A673 (cell line): ENCODE measurements at regions not wholly inside any gene's neighbourhood (a gene's known extent, or its start where the extent isn't known, plus 50 kb on each side); places are given as distances from the start of the nearest gene placed in this dataset.
"Not testable (repeated sequence)": the region's sequence is repeated elsewhere in the genome, so short reads cannot be mapped to it uniquely, and the experiment has no call there.

Experiments used
- BruUV-seq: library from RNA; stranded (reverse); fragments of 400-500 nt; replicated peaks from 2 replicates; lab custom pipeline; 2021; lab: Mats Ljungman, UMichigan
- CTCF ChIA-PET: fragments of 300-600 bp; sonication (Branson Sonifier 250); formaldehyde crosslinking; loops from one replicate; lab custom pipeline; 2022; ENCODE audit warnings: antibody characterized with exemption; lab: Charles Lee
- POLR2A ChIA-PET: fragments of 300-600 bp; sonication (Branson Sonifier 250); formaldehyde crosslinking; loops from one replicate; lab custom pipeline; 2022; ENCODE audit warnings: antibody characterized with exemption; ENCODE audit not compliant: low non-redundant PET; lab: Charles Lee
- DNase-seq: peaks from one replicate; pipeline ENCODE4 v3.0.0-alpha.2; 2015; ENCODE audit warnings: low spot score
- H3K27ac ChIP-seq: fragments of 200-600 bp; sonication (generic); 2 replicates; pipeline ENCODE4 v1.5.1; 2016; ENCODE audit warnings: mixed run types, low read depth, mild to moderate bottlenecking, mixed read lengths, antibody characterized with exemption, low read length; ENCODE audit not compliant: poor library complexity, severe bottlenecking
- H3K27me3 ChIP-seq: fragments of 200-600 bp; sonication (generic); replicated peaks from 2 replicates; pipeline ENCODE4 v1.6.1; 2017; ENCODE audit warnings: mixed run types, low read depth, mild to moderate bottlenecking, mixed read lengths, antibody characterized with exemption, low read length; ENCODE audit not compliant: insufficient read depth, poor library complexity
- H3K36me3 ChIP-seq: fragments of 200-600 bp; sonication (generic); 2 replicates; pipeline ENCODE4 v1.6.1; 2016; ENCODE audit warnings: mixed run types, mild to moderate bottlenecking, mixed read lengths, antibody characterized with exemption, low read length; ENCODE audit not compliant: insufficient read depth, poor library complexity, severe bottlenecking
- H3K4me1 ChIP-seq: fragments of 200-600 bp; sonication (generic); 2 replicates; pipeline ENCODE4 v1.6.1; 2017; ENCODE audit warnings: mixed run types, mild to moderate bottlenecking, mixed read lengths, antibody characterized with exemption, low read length; ENCODE audit not compliant: insufficient read depth, poor library complexity, severe bottlenecking
- H3K4me3 ChIP-seq: fragments of 200-600 bp; sonication (generic); 2 replicates; pipeline ENCODE4 v1.5.1; 2016; ENCODE audit warnings: low read depth, mixed run types, mild to moderate bottlenecking, mixed read lengths, low read length; ENCODE audit not compliant: poor library complexity, severe bottlenecking
- H3K9me3 ChIP-seq: fragments of 200-600 bp; sonication (generic); 2 replicates; pipeline ENCODE4 v1.6.1; 2016; ENCODE audit warnings: mixed run types, low read depth, mild to moderate bottlenecking, mixed read lengths, antibody characterized with exemption, low read length; ENCODE audit not compliant: poor library complexity, severe bottlenecking
- EZH2 ChIP-seq: fragments of 200-600 bp; sonication (generic); IDR thresholded peaks from 2 replicates; pipeline ENCODE4 v1.6.1; 2017; ENCODE audit warnings: borderline replicate concordance, low read depth, mild to moderate bottlenecking, mixed read lengths, antibody characterized with exemption, low read length; ENCODE audit not compliant: poor library complexity, severe bottlenecking
- intact Hi-C: fragments of 100-400 bp; cut with micrococcal nuclease; formaldehyde crosslinking; loops from one replicate; pipeline ENCODE4 v1.10.0; 2022; ENCODE audit not compliant: unreplicated experiment
- TF ChIP-seq, protein P1 (sequence below): fragments of 300-800, 200-600 bp; sonication (generic); conservative IDR thresholded peaks from 2 replicates; pipeline ENCODE4 v1.5.1; 2017; ENCODE audit warnings: low read depth, mild to moderate bottlenecking, antibody characterized with exemption, low read length, moderate library complexity, mixed read lengths

DNA sequence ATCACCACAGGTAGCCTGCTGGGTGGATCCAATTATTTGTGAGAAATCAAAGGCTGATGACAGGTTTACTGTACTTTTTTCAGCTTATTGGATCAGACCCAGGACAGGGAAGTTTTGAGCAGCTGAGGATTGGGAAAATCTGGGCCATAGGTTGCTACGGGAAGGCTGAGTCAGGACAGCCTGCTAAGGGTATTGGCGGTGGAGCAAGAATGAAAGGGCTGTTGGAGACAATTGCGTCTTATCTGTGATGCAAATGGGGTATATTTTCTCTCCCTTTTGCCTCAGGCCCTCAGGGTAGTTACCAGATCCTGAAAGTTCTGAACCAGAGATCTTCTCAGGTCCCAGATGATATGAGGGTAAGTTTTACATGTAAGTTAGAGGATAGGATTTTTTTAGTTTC lies 317.7 kb downstream of the EDEM1 start:
- H3K27me3 ChIP-seq: no peaks in the 10 kb centered on the region
- no peaks in the 10 kb centered on the region for H3K4me1 ChIP-seq
- no peak for TF ChIP-seq EZH2
- TF ChIP-seq, protein P1, sequence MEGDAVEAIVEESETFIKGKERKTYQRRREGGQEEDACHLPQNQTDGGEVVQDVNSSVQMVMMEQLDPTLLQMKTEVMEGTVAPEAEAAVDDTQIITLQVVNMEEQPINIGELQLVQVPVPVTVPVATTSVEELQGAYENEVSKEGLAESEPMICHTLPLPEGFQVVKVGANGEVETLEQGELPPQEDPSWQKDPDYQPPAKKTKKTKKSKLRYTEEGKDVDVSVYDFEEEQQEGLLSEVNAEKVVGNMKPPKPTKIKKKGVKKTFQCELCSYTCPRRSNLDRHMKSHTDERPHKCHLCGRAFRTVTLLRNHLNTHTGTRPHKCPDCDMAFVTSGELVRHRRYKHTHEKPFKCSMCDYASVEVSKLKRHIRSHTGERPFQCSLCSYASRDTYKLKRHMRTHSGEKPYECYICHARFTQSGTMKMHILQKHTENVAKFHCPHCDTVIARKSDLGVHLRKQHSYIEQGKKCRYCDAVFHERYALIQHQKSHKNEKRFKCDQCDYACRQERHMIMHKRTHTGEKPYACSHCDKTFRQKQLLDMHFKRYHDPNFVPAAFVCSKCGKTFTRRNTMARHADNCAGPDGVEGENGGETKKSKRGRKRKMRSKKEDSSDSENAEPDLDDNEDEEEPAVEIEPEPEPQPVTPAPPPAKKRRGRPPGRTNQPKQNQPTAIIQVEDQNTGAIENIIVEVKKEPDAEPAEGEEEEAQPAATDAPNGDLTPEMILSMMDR: no peak
- H3K36me3 ChIP-seq: no peaks in the 10 kb centered on the region
- ChIA-PET CTCF (no interaction called here), POLR2A (no interaction called here)
- no peak for DNase-seq
- no peak overlapping the region for H3K4me3 ChIP-seq
- no TSS peak for BruUV-seq
- intact Hi-C loops: no loop called here
- no peaks in the 10 kb centered on the region for H3K9me3 ChIP-seq
- no peak overlapping the region for H3K27ac ChIP-seq

DNA sequence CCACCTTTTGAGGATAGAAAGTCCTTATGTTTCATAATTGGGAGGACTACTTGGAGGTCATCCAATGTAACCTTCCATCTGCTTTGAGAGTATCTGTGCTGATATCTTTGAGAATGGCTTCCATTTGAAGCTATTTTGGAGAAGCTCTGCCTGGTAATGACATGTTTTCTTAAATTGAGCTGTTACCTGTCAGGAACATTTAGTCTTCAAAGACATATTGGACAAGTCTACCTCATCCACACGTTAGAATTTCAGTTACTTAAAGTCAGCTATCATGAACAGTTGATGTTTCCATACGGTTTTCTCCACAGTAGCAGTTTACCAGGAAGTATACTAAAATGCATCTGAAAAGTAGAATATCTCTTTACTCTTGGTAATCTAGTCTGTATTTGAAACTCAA lies 318.5 kb downstream of the EDEM1 start:
- no TSS peak for BruUV-seq
- CTCF ChIA-PET: no interaction called here
- POLR2A ChIA-PET: no interaction called here
- no peak for DNase-seq
- no peaks in the 10 kb centered on the region for H3K4me1 ChIP-seq
- H3K27ac ChIP-seq: no peak overlapping the region
- TF ChIP-seq EZH2: no peak
- TF ChIP-seq, protein P1: no peak
- H3K27me3 ChIP-seq: no peaks in the 10 kb centered on the region
- H3K36me3 ChIP-seq: no peaks in the 10 kb centered on the region
- intact Hi-C loops: no loop called here
- no peak overlapping the region for H3K4me3 ChIP-seq
- H3K9me3 ChIP-seq: no peaks in the 10 kb centered on the region

GRCh38 chr3:5508860-5509259 lies 321.4 kb downstream of the EDEM1 start:
- H3K9me3 ChIP-seq, CTCF ChIA-PET, DNase-seq, BruUV-seq, intact Hi-C loops, H3K4me1 ChIP-seq, H3K27ac ChIP-seq, H3K27me3 ChIP-seq, H3K4me3 ChIP-seq, H3K36me3 ChIP-seq, POLR2A ChIA-PET: not testable (repeated sequence)

- ChIA-PET CTCF (no interaction called here), POLR2A (no interaction called here)
Measured at GRCh38 chr3:5510300-5510699, 322.8 kb downstream of the EDEM1 start.

More at GRCh38 chr3:5510300-5510699, 322.8 kb downstream of the EDEM1 start:
- Histone ChIP-seq H3K9me3 (peaks cover 3% of the 10 kb centered on the region), H3K36me3 (no peaks in the 10 kb centered on the region), H3K27me3 (no peaks in the 10 kb centered on the region), H3K4me1 (no peaks in the 10 kb centered on the region), H3K27ac (no peak overlapping the region), H3K4me3 (no peak overlapping the region)
- no peak for DNase-seq
- no peak for TF ChIP-seq EZH2
- TF ChIP-seq, protein P1: no peak
- intact Hi-C loops: no loop called here
- no TSS peak for BruUV-seq
